ENCODE measurements at regions not wholly inside any gene's neighbourhood (a gene's known extent, or its start where the extent isn't known, plus 50 kb on each side); places are given as distances from the start of the nearest gene placed in this dataset.

DNA sequence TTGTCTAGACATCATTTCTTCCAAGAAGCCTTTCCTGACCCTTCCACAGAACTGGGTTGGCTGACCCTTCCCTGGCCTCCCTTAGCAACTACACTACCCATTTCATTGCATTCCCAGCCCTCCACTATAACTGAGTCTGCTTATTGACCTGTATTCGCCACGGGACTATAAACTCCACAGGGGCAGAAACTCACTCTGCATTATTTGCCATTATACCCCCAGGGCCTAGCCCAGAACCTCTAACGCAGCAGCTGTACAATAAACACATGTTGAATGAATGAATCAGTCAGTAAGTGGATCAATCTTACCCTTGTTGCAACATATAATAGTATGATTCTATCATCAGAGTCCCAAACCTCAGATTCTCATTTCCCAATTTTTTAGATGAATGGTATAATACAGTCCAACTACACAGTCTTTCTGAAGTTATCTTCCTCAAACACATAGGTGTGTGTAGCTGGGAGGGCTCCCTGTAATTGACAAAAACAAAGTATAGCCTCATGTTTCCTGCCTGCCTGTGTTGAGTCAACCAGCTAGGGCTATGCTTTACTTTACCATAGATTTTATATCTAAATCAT lies 209.3 kb downstream of the CHIC2 start:
- TF ChIP-seq SP2 (tag by site-specific recombination; IDR thresholded peaks at IDR 0.05) (no peak), ZNF394 (tag by site-specific recombination; IDR thresholded peaks at IDR 0.05; ENCODE audit: borderline replicate concordance) (no peak), ZNF37A (tag by site-specific recombination; IDR thresholded peaks at IDR 0.05) (no peak), ZNF701 (tag by site-specific recombination; IDR thresholded peaks at IDR 0.05) (no peak), ZFP3 (tag by site-specific recombination; IDR thresholded peaks at IDR 0.05; ENCODE audit: low read depth) (no peak), MYNN (tag by site-specific recombination; IDR thresholded peaks at IDR 0.05; ENCODE audit: borderline replicate concordance) (no peak)
- TF ChIP-seq, protein P1, sequence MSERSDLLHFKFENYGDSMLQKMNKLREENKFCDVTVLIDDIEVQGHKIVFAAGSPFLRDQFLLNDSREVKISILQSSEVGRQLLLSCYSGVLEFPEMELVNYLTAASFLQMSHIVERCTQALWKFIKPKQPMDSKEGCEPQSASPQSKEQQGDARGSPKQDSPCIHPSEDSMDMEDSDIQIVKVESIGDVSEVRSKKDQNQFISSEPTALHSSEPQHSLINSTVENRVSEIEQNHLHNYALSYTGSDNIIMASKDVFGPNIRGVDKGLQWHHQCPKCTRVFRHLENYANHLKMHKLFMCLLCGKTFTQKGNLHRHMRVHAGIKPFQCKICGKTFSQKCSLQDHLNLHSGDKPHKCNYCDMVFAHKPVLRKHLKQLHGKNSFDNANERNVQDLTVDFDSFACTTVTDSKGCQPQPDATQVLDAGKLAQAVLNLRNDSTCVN (tag by site-specific recombination; optimal IDR thresholded peaks at IDR 0.05) = no peak
- TF ChIP-seq, protein P2, sequence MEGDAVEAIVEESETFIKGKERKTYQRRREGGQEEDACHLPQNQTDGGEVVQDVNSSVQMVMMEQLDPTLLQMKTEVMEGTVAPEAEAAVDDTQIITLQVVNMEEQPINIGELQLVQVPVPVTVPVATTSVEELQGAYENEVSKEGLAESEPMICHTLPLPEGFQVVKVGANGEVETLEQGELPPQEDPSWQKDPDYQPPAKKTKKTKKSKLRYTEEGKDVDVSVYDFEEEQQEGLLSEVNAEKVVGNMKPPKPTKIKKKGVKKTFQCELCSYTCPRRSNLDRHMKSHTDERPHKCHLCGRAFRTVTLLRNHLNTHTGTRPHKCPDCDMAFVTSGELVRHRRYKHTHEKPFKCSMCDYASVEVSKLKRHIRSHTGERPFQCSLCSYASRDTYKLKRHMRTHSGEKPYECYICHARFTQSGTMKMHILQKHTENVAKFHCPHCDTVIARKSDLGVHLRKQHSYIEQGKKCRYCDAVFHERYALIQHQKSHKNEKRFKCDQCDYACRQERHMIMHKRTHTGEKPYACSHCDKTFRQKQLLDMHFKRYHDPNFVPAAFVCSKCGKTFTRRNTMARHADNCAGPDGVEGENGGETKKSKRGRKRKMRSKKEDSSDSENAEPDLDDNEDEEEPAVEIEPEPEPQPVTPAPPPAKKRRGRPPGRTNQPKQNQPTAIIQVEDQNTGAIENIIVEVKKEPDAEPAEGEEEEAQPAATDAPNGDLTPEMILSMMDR (tag by site-specific recombination; IDR thresholded peaks at IDR 0.05) = no peak
- TF ChIP-seq, protein P3, sequence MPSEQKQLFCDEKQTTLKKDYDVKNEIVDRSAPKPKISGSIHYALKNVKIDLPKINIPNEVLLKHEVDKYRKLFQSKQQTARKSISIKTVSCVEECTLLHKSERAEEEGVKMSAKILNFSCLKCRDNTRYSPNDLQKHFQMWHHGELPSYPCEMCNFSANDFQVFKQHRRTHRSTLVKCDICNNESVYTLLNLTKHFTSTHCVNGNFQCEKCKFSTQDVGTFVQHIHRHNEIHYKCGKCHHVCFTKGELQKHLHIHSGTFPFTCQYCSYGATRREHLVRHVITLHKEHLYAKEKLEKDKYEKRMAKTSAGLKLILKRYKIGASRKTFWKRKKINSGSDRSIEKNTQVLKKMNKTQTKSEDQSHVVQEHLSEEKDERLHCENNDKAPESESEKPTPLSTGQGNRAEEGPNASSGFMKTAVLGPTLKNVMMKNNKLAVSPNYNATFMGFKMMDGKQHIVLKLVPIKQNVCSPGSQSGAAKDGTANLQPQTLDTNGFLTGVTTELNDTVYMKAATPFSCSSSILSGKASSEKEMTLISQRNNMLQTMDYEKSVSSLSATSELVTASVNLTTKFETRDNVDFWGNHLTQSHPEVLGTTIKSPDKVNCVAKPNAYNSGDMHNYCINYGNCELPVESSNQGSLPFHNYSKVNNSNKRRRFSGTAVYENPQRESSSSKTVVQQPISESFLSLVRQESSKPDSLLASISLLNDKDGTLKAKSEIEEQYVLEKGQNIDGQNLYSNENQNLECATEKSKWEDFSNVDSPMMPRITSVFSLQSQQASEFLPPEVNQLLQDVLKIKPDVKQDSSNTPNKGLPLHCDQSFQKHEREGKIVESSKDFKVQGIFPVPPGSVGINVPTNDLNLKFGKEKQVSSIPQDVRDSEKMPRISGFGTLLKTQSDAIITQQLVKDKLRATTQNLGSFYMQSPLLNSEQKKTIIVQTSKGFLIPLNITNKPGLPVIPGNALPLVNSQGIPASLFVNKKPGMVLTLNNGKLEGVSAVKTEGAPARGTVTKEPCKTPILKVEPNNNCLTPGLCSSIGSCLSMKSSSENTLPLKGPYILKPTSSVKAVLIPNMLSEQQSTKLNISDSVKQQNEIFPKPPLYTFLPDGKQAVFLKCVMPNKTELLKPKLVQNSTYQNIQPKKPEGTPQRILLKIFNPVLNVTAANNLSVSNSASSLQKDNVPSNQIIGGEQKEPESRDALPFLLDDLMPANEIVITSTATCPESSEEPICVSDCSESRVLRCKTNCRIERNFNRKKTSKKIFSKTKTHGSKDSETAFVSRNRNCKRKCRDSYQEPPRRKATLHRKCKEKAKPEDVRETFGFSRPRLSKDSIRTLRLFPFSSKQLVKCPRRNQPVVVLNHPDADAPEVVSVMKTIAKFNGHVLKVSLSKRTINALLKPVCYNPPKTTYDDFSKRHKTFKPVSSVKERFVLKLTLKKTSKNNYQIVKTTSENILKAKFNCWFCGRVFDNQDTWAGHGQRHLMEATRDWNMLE (tag by site-specific recombination; conservative IDR thresholded peaks at IDR 0.05; ENCODE audit: low read depth) = no peak
